ENCODE measurements at regions not wholly inside any gene's neighbourhood (a gene's known extent, or its start where the extent isn't known, plus 50 kb on each side); places are given as distances from the start of the nearest gene placed in this dataset.
"Not testable (repeated sequence)": the region's sequence is repeated elsewhere in the genome, so short reads cannot be mapped to it uniquely, and the experiment has no call there.

GRCh38 chr7:3153118-3153517, 109.5 kb upstream of the CARD11 start:
- Histone ChIP-seq H3K9me3 (no peaks in the 10 kb centered on the region), H3K4me3 (no peak overlapping the region), H3K36me3 (no peaks in the 10 kb centered on the region), H3K27me3 (peaks cover 4% of the 10 kb centered on the region; the same call in 1 of the 2 replicates)
- DNase-seq: no peak

- Histone ChIP-seq H3K36me3 (no peaks in the 10 kb centered on the region), H3K9me3 (no peaks in the 10 kb centered on the region), H3K27me3 (peaks cover 4% of the 10 kb centered on the region; the same call in 1 of the 2 replicates), H3K4me3 (no peak overlapping the region)
- no peak for DNase-seq
Measured at GRCh38 chr7:3154317-3154716, 110.7 kb upstream of the CARD11 start.

GRCh38 chr7:3154881-3155494, 111.3 kb upstream of the CARD11 start:
- Histone ChIP-seq H3K9me3 (no peaks in the 10 kb centered on the region), H3K4me3 (no peak overlapping the region), H3K36me3 (no peaks in the 10 kb centered on the region), H3K27me3 (peaks cover 4% of the 10 kb centered on the region; the same call in 1 of the 2 replicates)
- DNase-seq: no peak

DNA sequence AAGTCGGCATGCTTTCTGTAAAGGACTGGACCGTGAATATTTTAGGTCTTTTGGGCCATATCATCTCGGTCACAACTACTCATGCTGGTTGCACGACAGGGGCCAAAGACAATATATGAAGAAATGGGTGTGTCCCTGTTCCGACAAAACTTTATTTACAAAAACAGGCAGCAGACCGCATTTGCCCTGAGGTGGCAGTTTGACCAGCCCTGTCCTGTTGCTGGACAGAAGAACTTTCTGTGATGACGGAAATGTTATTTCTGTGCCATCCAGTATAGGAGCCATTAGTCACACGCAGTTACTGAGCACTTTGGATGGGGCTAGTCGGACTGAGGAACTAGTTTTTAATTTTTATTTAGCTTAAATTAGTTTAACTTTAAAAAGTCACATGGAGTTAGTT, 112.8 kb upstream of the CARD11 start:
- H3K36me3 ChIP-seq: no peaks in the 10 kb centered on the region
- no peak overlapping the region for H3K4me3 ChIP-seq
- H3K27me3 ChIP-seq: peaks cover 3% of the 10 kb centered on the region; the same call in 1 of the 2 replicates
- no peaks in the 10 kb centered on the region for H3K9me3 ChIP-seq
- no peak for DNase-seq

DNA sequence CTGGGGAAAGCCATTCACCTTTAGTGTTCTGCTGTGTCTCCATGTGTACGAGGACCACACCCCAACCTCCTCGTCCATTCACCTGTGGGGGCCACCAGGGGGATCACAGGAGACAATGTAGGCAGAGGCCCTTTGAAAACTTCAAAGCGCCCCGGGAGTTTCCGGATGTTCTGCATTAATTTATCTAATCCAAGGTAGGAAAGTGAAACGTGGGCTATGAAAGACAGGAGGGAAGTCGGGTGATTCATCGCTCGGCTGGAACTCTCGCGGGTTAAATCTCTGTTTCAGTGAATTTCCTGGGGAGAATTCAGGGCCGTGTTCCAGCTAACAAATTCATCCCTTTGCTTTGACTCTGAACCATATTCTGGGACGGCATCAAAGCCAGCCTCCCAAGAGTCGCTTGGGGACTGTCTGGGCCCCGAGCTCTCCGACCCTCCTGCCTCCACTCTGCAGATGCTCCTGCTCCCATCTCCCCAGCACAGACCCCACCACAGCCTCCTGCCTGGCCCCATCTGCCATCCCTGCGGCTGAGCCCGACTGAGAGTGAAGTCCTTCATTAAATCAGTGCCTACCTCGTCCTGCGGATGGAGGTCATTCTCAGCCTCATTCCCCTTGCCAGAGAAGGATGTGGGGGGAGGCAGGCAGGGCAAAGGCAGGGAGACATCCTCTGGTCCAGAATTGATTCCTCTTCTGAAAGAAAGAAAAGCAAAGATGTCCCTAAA, 114.1 kb upstream of the CARD11 start:
- peak; percentile 41 for DNase-seq
- no peak overlapping the region for H3K4me3 ChIP-seq
- H3K27me3 ChIP-seq: no peaks in the 10 kb centered on the region
- H3K36me3 ChIP-seq: no peaks in the 10 kb centered on the region
- no peaks in the 10 kb centered on the region for H3K9me3 ChIP-seq

DNA sequence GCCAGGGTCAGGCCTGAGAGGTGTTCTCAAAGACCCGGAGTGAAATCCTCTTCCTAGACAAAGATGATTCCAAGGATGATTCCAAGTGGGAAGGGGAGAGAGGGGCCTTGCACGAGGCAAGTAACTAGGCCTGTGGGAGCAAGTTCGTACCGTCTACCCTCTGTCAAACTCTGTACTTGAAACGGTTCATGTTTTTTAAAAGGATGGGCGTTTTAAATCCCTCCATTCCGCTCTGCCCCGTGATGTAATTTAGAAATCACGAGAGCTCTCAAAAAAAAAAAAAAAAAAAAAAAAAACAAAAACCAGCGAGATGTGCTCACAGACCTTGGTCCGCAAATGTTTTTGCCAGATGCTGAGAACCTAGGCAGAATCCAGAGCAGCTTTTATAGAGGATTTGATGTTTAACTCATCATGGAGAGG, 114.7 kb upstream of the CARD11 start:
- DNase-seq: no peak

DNA sequence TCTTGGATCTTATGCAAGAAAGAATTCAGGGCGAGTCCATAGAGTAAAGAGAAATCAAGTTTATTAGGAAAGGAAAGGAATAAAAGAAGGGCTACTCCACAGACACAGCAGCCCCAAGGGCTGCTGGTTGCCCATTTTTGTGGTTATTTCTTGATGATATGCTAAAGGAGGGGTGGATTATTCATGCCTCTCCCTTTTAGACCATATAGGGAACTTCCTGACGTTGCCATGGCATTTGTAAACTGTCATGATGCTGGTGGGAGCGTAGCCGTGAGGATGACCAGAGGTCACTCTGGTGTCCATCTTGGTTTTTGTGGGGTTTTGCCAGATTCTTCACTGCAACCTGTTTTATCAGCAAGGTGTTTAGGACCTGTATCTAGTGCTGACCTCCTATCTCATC, 115.4 kb upstream of the CARD11 start:
- H3K27me3 ChIP-seq: no peaks in the 10 kb centered on the region
- H3K4me3 ChIP-seq: no peak overlapping the region
- DNase-seq: no peak
- H3K9me3 ChIP-seq: no peaks in the 10 kb centered on the region
- H3K36me3 ChIP-seq: no peaks in the 10 kb centered on the region

More for the DNA sequence above, 114.7 kb upstream of the CARD11 start:
- Histone ChIP-seq H3K4me3 (no peak overlapping the region), H3K27me3 (no peaks in the 10 kb centered on the region), H3K9me3 (no peaks in the 10 kb centered on the region), H3K36me3 (no peaks in the 10 kb centered on the region)

- no peaks in the 10 kb centered on the region for H3K36me3 ChIP-seq
- DNase-seq: no peak
Measured at GRCh38 chr7:3159445-3159844, 115.8 kb upstream of the CARD11 start.

GRCh38 chr7:3159926-3160325, 116.3 kb upstream of the CARD11 start:
- H3K4me3 ChIP-seq, H3K9me3 ChIP-seq, H3K27me3 ChIP-seq, DNase-seq, H3K36me3 ChIP-seq: not testable (repeated sequence)

More at GRCh38 chr7:3159445-3159844, 115.8 kb upstream of the CARD11 start:
- Histone ChIP-seq H3K27me3 (no peaks in the 10 kb centered on the region), H3K4me3 (no peak overlapping the region), H3K9me3 (no peaks in the 10 kb centered on the region)

DNA sequence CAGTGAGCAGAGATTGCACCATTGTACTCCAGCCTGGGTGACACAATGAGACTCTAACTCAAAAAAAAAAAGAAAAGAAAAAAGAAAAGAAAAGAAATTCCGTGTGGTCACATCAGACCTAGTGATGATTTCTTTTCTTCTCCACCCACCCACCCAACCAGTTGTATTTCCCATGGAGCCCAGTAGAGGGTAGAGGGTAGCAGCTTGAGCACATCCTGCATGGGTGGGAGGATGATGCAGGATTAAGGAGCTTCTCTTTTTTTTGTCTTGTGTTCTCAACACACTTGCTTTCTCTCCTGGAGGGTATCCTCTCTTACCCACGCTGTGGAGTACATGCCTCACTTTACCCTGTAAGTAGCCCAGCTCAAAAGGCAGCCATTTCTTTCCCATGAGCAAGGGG, 118.6 kb upstream of the CARD11 start:
- Histone ChIP-seq H3K9me3 (no peaks in the 10 kb centered on the region), H3K4me3 (no peak overlapping the region), H3K36me3 (no peaks in the 10 kb centered on the region), H3K27me3 (no peaks in the 10 kb centered on the region)
- DNase-seq: no peak

DNA sequence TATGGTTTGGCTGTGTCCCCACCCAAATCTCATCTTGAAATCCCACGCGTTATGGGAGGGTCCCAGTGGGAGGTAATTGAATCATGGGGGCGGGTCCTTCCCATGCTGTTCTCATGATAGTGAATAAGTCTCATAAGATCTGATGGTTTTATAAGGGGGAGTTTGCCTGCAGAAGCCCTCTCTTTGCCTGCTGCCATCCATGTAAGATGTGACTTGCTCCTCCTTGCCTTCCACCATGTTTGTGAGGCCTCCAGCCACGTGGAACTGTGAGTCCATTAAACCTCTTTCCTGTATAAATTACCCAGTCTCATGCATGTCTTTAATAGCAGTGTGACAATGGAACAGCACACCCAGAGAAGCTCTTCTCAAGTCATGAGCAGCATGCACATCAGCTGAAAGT, 119.1 kb upstream of the CARD11 start:
- H3K36me3 ChIP-seq, H3K4me3 ChIP-seq: not testable (repeated sequence)

DNA sequence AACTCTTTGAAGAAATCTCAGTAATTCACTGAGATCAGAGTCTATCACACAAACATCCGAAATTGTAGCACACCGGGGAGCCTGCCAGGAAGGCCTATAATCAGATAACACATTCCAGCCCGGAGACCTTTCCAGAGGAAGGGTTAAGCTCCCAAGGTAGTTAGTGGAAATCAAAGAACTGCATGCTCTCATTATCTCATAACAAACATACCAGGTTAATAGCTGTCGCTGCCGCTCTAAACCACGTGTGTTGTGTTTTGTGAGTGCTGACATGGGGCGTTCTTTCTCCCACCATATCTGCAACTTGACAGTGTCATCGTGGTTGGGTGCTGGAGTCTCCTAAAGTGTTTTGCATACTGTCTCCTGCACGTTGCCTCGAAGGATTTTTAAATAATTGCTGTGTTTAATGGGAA, 120.7 kb upstream of the CARD11 start:
- H3K9me3 ChIP-seq: no peaks in the 10 kb centered on the region
- no peaks in the 10 kb centered on the region for H3K36me3 ChIP-seq
- no peak overlapping the region for H3K4me3 ChIP-seq
- no peak for DNase-seq
- no peaks in the 10 kb centered on the region for H3K27me3 ChIP-seq

More for the DNA sequence above, 119.1 kb upstream of the CARD11 start:
- DNase-seq, H3K27me3 ChIP-seq, H3K9me3 ChIP-seq: not testable (repeated sequence)

DNA sequence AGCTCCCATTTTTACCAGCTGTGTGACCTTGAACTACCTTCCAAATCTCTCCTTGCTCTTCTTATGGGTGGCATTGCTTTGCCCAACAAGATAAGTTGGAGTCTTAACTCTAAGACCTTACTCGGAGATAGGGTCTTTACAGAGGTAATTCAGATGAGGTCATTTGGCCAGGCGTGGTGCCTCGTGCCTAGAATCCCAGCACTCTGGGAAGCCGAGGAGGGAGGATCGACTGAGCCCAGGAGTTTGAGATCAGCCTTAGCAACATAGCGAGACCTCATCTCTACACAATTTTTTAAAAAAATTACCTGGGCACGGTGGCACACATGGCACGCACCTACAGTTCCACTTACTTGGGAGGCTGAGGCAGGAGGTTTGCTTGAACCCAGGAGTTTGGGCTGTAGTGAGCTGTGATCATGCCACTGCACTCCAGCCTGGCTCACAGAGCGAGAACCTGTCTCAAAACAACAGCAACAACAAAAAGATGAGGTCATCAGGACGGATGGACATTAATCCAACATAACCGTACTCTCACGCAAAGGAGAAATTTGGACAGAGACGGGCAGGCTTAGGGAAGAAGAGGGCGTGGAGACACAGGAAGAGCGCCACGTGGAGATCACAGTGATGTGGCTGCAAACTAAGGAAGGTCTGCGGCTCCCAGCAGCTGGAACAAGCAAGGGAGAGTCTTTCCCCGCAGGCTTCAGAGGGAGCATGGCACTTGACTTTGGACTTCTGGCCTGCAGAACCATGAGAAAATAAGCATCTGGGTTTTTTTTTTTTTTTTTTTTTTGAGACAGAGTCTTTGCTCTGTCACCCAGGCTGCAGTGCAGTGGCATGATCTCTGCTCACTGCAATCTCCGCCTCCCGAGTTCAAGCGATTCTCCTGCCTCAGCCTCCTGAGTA, 122.3 kb upstream of the CARD11 start:
- Histone ChIP-seq H3K4me3 (no peak overlapping the region), H3K36me3 (no peaks in the 10 kb centered on the region), H3K9me3 (no peaks in the 10 kb centered on the region), H3K27me3 (no peaks in the 10 kb centered on the region)
- DNase-seq: peak; percentile 7

DNA sequence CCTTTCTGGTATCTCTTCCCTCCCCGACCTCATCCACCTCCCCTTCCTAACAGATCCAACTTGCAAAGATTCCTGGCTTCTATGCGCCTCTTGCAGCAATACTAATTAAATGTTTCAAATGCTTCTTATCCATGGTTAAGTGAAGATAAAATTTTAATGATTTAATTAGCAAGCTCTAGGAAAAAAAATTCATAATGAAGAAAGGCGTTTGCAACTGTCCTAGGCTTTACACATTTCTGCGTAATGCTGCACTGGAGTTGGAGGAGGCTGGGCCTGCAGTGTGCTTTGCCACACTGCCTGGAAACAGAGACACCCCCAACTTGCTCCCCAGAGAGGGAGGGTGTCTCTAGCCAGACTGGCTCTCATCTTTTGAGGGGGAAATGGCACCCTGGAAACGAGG, 123.9 kb upstream of the CARD11 start:
- no peaks in the 10 kb centered on the region for H3K9me3 ChIP-seq
- no peaks in the 10 kb centered on the region for H3K36me3 ChIP-seq
- no peak overlapping the region for H3K4me3 ChIP-seq
- DNase-seq: no peak
- H3K27me3 ChIP-seq: no peaks in the 10 kb centered on the region

DNA sequence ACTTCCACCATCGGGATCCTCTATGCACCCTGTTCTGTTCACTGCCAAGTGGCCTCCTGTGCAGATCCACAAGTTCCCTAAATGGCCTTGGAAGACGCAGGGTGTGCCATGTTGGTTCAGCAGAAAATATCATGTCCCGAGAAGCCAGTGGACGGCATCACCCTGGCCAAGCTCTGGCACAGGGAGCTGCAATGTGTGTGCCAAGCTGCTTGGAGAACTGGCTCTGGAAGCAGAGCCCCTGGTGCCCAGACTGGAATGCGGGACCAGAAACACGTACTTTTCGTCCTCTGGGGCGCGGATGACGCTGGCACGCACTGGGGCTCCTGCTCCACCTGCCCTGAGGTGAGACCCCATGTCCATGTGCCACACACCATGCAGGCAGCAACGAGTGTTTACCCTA, 124.7 kb upstream of the CARD11 start:
- H3K4me3 ChIP-seq: no peak overlapping the region
- no peak for DNase-seq
- H3K36me3 ChIP-seq: no peaks in the 10 kb centered on the region
- no peaks in the 10 kb centered on the region for H3K27me3 ChIP-seq
- H3K9me3 ChIP-seq: no peaks in the 10 kb centered on the region

DNA sequence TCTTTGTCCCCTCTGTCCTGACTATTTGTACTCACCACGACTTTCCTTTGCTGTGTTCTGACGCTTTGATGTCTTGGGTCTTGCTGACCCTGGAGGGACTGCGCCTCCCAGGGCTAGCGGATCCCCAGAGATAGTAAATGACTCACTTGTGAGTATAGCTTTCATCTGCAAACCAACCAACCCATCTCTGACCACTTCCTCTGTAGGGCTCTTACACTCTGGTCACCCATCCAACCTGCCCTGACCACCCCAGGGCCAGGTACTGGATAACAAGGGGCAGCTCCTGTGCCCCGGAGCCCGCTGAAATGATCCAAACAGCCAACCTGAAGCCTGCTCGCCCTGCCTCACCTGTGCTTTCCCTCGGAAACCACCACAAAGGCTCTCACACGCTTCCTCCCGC, 125.2 kb upstream of the CARD11 start:
- DNase-seq: no peak
- no peaks in the 10 kb centered on the region for H3K9me3 ChIP-seq
- no peaks in the 10 kb centered on the region for H3K27me3 ChIP-seq
- no peaks in the 10 kb centered on the region for H3K36me3 ChIP-seq
- H3K4me3 ChIP-seq: no peak overlapping the region

DNA sequence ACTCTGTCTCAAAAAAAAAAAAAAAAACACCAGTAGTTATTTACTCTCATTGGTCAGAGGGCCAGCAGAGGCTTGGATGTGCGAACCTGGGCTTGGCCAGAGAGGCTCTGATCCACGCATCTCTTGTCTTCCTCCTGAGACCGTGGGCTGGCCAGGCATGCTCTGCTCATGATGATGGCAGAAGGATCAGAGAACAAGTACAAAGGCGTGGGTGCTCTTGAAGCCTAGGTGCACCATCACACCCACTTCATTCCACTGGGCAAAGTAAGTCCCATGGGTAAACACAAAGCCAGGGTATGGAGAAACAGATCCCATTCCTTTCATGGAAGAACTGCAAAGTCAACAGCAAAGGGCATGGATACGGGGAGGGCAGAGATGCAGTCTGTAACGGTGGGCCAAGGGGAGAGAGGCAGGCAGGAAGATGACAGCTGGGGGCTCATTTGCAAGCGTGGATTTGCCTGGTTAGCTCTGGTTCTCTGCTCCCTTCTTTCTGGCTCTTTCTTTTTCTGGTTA, 128.2 kb upstream of the SDK1 start:
- DNase-seq: no peak
- no peaks in the 10 kb centered on the region for H3K9me3 ChIP-seq
- no peaks in the 10 kb centered on the region for H3K27me3 ChIP-seq
- H3K4me3 ChIP-seq: no peak overlapping the region
- H3K36me3 ChIP-seq: no peaks in the 10 kb centered on the region

Data from MG63 (cell line).